SIG-M5 treated with dmso at 0.1 percent for 504 hours (cell line): ENCODE measurements at regions not wholly inside any gene's neighbourhood (a gene's known extent, or its start where the extent isn't known, plus 50 kb on each side); places are given as distances from the start of the nearest gene placed in this dataset.
"Not testable (repeated sequence)": the region's sequence is repeated elsewhere in the genome, so short reads cannot be mapped to it uniquely, and the experiment has no call there.

Experiments
- DNase-seq: peaks from one replicate; lab custom pipeline; 2025; ENCODE audit not compliant: unreplicated experiment; lab: John Stamatoyannopoulos, UW

- no peak for DNase-seq
These were observed 187.8 kb downstream of the ZNF516 start for GRCh38 chr18:76307293-76307690.

DNA sequence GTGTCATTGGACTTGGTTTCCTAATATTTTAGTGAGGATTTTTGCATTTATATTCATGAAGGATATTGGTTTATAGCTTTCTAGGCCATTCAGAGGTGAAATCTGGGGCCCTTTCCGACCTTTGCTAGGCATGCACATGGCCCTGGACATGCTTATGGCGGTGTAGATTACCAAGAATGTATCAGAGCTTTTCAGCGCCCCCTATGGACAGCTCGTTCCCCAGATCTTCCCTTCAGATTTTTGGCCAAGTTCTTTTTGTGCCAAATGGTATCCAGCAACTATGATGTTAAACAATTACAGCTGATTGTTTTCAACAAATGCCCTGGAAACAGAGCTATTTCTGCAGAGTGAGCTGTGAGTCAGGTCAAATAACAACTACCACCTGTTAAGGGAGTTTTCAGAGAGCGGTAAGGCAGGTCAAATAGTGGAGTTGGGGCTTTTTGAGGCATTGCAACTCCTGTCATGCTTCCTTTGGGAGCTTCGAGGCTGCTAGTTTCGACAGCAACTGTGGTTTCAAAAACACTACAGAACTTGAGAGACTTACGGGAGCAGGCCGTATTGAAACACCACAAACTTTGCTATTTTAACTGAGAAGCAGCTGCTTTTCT is 188.3 kb downstream of the ZNF516 start:
- DNase-seq, result no peak

- no peak for DNase-seq
These were observed 209.2 kb downstream of the ZNF516 start for GRCh38 chr18:76285866-76286265.

- no peak for DNase-seq
These were observed 213.5 kb downstream of the ZNF516 start for GRCh38 chr18:76281565-76281964.

GRCh38 chr18:76277801-76278200 is 217.2 kb downstream of the ZNF516 start:
- DNase-seq, result no peak

GRCh38 chr18:76275727-76276313 is 219.2 kb downstream of the ZNF516 start:
- DNase-seq, result no peak

GRCh38 chr18:76274468-76275289 is 220.4 kb downstream of the ZNF516 start:
- DNase-seq, result peak; percentile 24

DNA sequence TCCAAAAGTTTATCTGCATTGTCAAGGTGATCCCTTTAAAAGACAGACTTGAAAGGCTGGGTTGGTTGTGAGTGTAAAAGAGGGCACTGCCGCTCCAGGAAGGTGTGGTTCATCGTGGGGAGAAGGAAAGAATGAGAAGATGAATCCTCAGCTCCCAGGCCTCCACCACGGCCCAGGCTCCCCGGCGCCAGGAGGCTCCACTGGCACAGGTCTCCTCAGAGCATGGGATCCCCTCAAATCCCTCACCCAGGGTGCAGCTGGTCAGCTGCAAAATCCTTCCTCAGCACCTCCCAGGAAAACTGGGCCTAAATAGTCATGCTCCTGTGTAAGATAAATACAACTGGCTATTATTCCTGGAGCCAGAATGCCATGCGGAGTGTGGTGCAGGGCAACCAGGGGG is 221.1 kb downstream of the ZNF516 start:
- DNase-seq, result no peak

GRCh38 chr18:76273036-76273545 is 222.0 kb downstream of the ZNF516 start:
- no peak for DNase-seq

DNA sequence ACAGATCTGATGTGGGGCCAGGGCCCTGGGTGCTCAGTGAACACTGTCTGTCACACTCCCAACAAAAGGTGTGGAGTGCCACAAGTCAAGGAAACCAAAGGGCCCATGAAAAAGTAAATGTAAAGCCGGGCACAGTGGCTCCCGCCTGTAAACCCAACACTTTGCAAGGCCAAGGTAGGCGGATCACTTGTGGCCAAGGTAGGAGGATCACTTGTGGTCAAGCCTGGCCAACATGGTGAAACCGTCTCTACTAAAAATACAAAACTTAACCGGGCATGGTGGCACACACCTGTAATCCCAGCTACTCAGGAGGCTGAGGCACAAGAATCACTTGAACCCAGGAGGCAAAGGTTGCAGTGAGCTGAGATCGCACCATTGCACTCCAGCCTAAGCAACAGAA is 227.6 kb downstream of the ZNF516 start:
- not testable (repeated sequence) for DNase-seq

DNA sequence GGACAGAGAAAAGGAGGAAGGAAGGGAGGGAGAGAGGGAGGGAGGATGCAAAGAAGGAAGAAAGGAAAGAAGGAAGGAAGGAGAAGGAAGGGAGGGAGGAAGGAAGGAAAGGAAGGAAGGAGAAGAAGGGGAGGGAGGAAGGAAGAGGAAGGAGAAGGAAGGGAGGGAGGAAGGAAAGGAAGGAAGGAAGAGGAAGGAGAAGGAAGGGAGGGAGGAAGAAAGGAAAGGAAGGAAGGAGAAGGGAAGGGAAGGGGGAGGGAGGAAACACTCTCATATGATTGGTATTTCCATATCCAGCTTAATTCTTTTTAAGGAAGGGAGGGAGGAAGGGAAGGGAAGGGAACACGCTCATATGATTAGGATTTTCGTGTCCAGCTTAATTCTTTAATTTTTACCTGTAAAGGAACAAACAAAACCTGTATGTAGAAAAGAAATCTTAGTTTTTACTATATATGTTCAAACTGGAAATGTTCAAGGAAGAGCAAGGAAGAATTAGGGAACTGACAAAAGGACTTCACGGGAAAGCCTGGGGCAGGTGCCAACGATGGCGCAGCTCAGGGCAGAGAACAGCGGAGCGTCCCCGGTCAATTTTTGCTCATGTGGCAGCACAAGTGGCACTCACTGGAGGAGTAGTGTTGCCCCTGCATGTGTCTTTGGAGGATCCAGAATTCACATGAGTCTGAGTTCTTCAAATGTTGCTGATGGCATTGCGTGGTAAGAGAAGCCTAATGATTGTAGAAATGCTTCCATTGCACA is 228.6 kb downstream of the ZNF516 start:
- DNase-seq, result no peak

GRCh38 chr18:76265497-76266235 is 229.4 kb downstream of the ZNF516 start:
- no peak for DNase-seq

DNA sequence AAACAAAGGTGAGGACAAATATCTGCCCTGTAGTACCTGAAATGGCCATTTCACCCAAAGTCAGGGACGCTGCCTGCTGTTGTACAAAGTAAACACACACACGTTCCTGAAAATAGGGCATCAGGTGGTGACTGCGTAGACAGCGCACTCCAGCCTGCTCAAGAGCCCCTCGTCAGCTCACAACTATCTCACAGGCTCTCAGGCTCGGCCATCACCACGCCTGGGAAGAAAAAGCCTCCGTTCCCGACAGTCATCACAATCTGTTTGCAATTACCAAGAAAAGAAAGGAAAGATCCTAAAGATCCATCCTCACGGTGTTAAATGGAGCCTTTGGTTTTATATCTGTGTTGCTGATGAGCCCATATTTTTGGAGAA is 230.2 kb downstream of the ZNF516 start:
- no peak for DNase-seq

- DNase-seq, result no peak
These were observed 230.7 kb downstream of the ZNF516 start for GRCh38 chr18:76264198-76264875.

- no peak for DNase-seq
These were observed 231.7 kb downstream of the ZNF516 start for GRCh38 chr18:76263046-76264005.

DNA sequence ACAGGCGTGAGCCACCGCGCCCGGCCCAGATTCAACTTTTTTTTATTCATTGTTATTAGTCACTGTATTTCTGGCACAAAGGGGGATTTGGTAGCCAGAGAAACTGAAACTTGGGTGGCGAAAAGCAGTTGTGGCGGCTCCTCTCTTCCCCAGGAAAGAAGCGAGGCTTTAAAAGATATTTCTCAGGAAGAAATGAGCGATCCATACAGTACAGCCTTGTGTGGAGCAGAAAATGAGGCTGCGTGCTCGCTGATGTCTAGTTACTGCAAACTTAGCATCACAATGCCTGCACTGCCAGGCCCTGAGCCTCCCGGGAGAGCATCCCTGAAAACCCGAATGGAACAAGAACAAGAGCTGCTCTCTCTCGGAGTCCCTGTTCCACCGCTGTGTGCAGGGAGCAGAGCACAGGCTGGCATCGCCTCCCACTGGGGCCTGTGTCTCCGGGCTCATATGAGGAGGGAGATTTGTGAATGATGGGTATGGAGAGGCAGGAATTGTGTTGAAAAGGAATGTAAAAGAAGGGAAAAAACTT is 234.0 kb downstream of the ZNF516 start:
- DNase-seq, result no peak

GRCh38 chr18:76259711-76260110 is 235.3 kb downstream of the ZNF516 start:
- DNase-seq, result no peak

DNA sequence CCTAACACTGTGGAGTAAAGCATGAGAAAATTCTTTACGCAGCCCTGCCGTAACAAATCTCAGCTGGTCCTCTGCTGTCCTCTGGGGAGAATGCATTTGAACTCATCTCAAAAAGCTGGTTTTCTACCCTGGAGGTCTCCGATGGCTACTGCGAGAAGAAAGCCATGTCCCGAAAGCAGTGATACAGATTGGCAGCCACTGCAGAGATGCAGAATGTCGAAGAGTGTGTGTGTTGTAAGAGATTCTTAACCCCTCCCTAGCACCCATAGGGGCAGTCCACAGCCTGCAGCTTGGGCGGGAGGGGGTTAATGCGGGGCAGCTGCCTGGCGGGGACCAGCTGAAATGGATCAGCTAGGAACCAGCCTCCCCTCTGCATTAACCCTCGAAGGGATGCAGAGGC is 235.9 kb downstream of the ZNF516 start:
- no peak for DNase-seq

- DNase-seq, result no peak
These were observed 236.8 kb downstream of the ZNF516 start for GRCh38 chr18:76258209-76258608.
